ENCODE measurements at regions not wholly inside any gene's neighbourhood (a gene's known extent, or its start where the extent isn't known, plus 50 kb on each side); places are given as distances from the start of the nearest gene placed in this dataset.

DNA sequence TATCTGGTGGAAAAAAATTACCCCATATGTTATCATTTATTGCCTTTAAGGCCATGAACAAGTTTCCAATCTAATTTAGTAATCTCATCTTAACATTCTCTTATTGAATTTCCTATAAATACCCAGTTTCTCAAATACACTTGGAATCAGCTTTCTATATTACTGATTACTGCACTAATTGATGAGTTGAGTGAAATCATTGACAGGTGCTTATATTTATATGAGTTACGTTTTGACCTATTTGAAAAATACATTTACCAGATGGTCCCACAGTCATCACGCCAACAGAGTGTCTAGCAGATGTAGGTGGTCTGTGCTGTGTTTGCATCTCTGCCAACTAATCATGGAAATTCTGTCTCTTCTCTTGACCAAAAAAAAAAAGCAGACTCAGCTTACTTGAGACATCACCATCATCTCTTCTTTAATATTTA lies 307.3 kb upstream of the NREP start:
- H3K4me3 ChIP-seq (replicated peaks; ENCODE audit: low read depth, low read length) = no peak overlapping the region
- TF ChIP-seq, protein P1, sequence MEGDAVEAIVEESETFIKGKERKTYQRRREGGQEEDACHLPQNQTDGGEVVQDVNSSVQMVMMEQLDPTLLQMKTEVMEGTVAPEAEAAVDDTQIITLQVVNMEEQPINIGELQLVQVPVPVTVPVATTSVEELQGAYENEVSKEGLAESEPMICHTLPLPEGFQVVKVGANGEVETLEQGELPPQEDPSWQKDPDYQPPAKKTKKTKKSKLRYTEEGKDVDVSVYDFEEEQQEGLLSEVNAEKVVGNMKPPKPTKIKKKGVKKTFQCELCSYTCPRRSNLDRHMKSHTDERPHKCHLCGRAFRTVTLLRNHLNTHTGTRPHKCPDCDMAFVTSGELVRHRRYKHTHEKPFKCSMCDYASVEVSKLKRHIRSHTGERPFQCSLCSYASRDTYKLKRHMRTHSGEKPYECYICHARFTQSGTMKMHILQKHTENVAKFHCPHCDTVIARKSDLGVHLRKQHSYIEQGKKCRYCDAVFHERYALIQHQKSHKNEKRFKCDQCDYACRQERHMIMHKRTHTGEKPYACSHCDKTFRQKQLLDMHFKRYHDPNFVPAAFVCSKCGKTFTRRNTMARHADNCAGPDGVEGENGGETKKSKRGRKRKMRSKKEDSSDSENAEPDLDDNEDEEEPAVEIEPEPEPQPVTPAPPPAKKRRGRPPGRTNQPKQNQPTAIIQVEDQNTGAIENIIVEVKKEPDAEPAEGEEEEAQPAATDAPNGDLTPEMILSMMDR (IDR thresholded peaks at IDR 0.05; ENCODE audit: low read depth, low read length, missing control alignments) = no peak
- no peak for DNase-seq (ENCODE audit: extremely low read depth, low read depth)

- TF ChIP-seq, protein P1 (IDR thresholded peaks at IDR 0.05; ENCODE audit: low read depth, low read length, missing control alignments) = no peak
- no peak overlapping the region for H3K4me3 ChIP-seq (replicated peaks; ENCODE audit: low read depth, low read length)
- no peak for DNase-seq (ENCODE audit: extremely low read depth, low read depth)
Observed at GRCh38 chr5:112063856-112064255, 306.9 kb upstream of the NREP start.

GRCh38 chr5:112063191-112063590 lies 306.2 kb upstream of the NREP start:
- TF ChIP-seq, protein P1 (IDR thresholded peaks at IDR 0.05; ENCODE audit: low read depth, low read length, missing control alignments) = no peak
- H3K4me3 ChIP-seq (replicated peaks; ENCODE audit: low read depth, low read length) = no peak overlapping the region
- DNase-seq (ENCODE audit: extremely low read depth, low read depth) = no peak

GRCh38 chr5:112062181-112062580 lies 305.2 kb upstream of the NREP start:
- TF ChIP-seq, protein P1 (IDR thresholded peaks at IDR 0.05; ENCODE audit: low read depth, low read length, missing control alignments) = no peak
- no peak overlapping the region for H3K4me3 ChIP-seq (replicated peaks; ENCODE audit: low read depth, low read length)
- DNase-seq (ENCODE audit: extremely low read depth, low read depth) = no peak

DNA sequence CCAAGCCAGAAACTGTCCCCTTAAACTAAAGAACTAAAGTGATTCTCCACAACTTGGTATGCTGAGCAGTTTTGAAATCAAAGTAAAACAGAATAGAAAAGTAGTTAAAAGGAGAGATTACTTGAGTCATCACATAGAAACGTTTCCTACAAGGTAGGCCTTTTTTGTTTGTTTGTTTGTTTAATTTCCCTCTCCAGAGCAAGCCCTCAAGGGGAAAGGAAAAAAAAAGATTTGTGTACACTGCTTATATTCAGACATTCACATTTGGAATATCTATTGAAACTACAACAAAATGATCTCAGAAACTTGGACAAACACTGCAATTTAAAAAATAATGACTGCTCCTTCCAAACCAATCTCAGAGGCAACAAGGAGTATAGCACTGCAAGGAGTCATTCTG lies 304.7 kb upstream of the NREP start:
- TF ChIP-seq, protein P1 (IDR thresholded peaks at IDR 0.05; ENCODE audit: low read depth, low read length, missing control alignments) = no peak
- no peak for DNase-seq (ENCODE audit: extremely low read depth, low read depth)

GRCh38 chr5:112059579-112060135 lies 302.7 kb upstream of the NREP start:
- H3K4me3 ChIP-seq (replicated peaks; ENCODE audit: low read depth, low read length) = no peak overlapping the region
- no peak for DNase-seq (ENCODE audit: extremely low read depth, low read depth)
- TF ChIP-seq, protein P1 (IDR thresholded peaks at IDR 0.05; ENCODE audit: low read depth, low read length, missing control alignments) = no peak

More for the DNA sequence above, 304.7 kb upstream of the NREP start:
- no peak overlapping the region for H3K4me3 ChIP-seq (replicated peaks; ENCODE audit: low read depth, low read length)

DNA sequence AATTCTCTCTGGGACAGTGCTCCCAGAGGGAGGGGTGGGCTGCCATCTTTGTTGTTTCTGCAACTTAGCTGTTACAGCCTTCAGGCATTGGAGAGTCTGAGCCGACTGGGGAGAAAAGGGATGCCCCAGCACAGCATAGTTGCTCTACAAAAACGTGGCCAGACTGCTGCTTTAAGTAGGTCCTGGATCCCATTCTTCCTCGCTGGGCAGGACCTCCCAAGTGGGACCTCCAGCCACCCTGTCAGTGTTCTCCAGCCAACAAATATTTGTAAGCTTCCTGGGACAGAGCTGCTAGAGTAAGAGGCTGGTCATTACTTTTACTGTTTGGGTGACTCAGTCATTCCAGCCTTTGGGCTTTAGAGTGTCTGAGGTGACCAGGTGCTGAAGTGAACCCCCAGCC lies 292.7 kb upstream of the NREP start:
- H3K4me3 ChIP-seq (replicated peaks; ENCODE audit: low read depth, low read length) = no peak overlapping the region
- DNase-seq (ENCODE audit: extremely low read depth, low read depth) = no peak
- TF ChIP-seq, protein P1 (IDR thresholded peaks at IDR 0.05; ENCODE audit: low read depth, low read length, missing control alignments) = no peak

All from HFF-Myc (cell line).